H1 (cell line): ENCODE measurements at regions not wholly inside any gene's neighbourhood (a gene's known extent, or its start where the extent isn't known, plus 50 kb on each side); places are given as distances from the start of the nearest gene placed in this dataset.

Experiments
- CTCF ChIA-PET: fragments of 300-600 bp; sonication (Branson Sonifier 250); formaldehyde crosslinking; loops from one replicate; lab custom pipeline; 2021; ENCODE audit not compliant: partially characterized antibody; lab: Charles Lee
- POLR2A ChIA-PET: fragments of 300-600 bp; sonication (Branson Sonifier 250); formaldehyde crosslinking; loops from one replicate; lab custom pipeline; 2021; ENCODE audit warnings: inconsistent platforms; ENCODE audit not compliant: partially characterized antibody; lab: Charles Lee
- DNase-seq, 2 experiments: peaks; one replicate each; pipeline versions ENCODE4 v3.0.0 to v3.0.0-alpha.2; 2010 to 2022; ENCODE audit warnings: low spot score in 2 of 2, low read depth in 1 of 2, mixed read lengths in 1 of 2
- FAIRE-seq: peaks from 2 replicates; lab custom pipeline; 2011; peaks lifted over from hg19 to GRCh38; lab: Jason Lieb, UNC
- H2AFZ ChIP-seq: 2 replicates; pipeline ENCODE4 v1.8.1; 2012; ENCODE audit warnings: low read length, inconsistent platforms
- H2AK5ac ChIP-seq: 2 replicates; pipeline ENCODE4 v1.6.1; 2013; ENCODE audit warnings: low read depth, low read length
- H2BK120ac ChIP-seq: replicated peaks from 2 replicates; pipeline ENCODE3; 2013; ENCODE audit warnings: low read depth, low read length, inconsistent platforms
- H2BK12ac ChIP-seq: 2 replicates; pipeline ENCODE4 v1.6.1; 2013; ENCODE audit warnings: low read depth, low read length
- H2BK15ac ChIP-seq: 2 replicates; pipeline ENCODE4 v1.6.1; 2013; ENCODE audit warnings: low read length
- H2BK20ac ChIP-seq: 2 replicates; pipeline ENCODE4 v1.6.1; 2013; ENCODE audit warnings: low read length
- H2BK5ac ChIP-seq: 2 replicates; pipeline ENCODE4 v1.6.1; 2013; ENCODE audit warnings: low read depth, low read length
- H3K14ac ChIP-seq: 2 replicates; pipeline ENCODE4 v1.6.1; 2013; ENCODE audit warnings: inconsistent platforms; ENCODE audit not compliant: insufficient read length
- H3K18ac ChIP-seq: 2 replicates; pipeline ENCODE4 v1.6.1; 2013; ENCODE audit warnings: low read length; ENCODE audit errors: extremely low read depth
- H3K23ac ChIP-seq: 2 replicates; pipeline ENCODE4 v1.6.1; 2013; ENCODE audit warnings: inconsistent platforms; ENCODE audit not compliant: insufficient read length
- H3K23me2 ChIP-seq: 2 replicates; pipeline ENCODE4 v1.6.1; 2013; ENCODE audit warnings: low read depth, low read length
- H3K27ac ChIP-seq: 2 replicates; pipeline ENCODE4 v1.6.1; 2011; ENCODE audit warnings: low read depth, low read length, inconsistent platforms
- H3K27me3 ChIP-seq, 4 experiments: replicated peaks in 1 of 4; 1 replicate in 1 of 4; 2 replicates in 3 of 4; pipeline versions ENCODE4 v1.6.1 to v1.8.1; 2011 to 2013; ENCODE audit warnings: low read length in 3 of 4, mild to moderate bottlenecking in 3 of 4, inconsistent platforms in 2 of 4, mixed read lengths in 2 of 4, moderate library complexity in 1 of 4; ENCODE audit not compliant: control insufficient read depth in 3 of 4, insufficient read depth in 3 of 4; ENCODE audit errors: extremely low read depth in 1 of 4
- H3K36me3 ChIP-seq, 4 experiments: 2 replicates each; pipeline versions ENCODE4 v1.6.1 to v1.8.1; 2011 to 2013; ENCODE audit warnings: mild to moderate bottlenecking in 4 of 4, low read length in 3 of 4, moderate library complexity in 2 of 4, control low read depth in 1 of 4, inconsistent platforms in 1 of 4; ENCODE audit not compliant: insufficient read depth in 4 of 4, control insufficient read depth in 2 of 4
- H3K4ac ChIP-seq: replicated peaks from 2 replicates; pipeline ENCODE3; 2013; ENCODE audit warnings: low read length, low read depth, mixed read lengths, inconsistent platforms; ENCODE audit not compliant: insufficient read length
- H3K4me1 ChIP-seq, 4 experiments: replicated peaks in 1 of 4; 1 replicate in 1 of 4; 2 replicates in 3 of 4; pipeline versions ENCODE4 v1.6.1 to v1.8.1; 2011 to 2013; ENCODE audit warnings: low read length in 3 of 4, inconsistent platforms in 2 of 4, mixed read lengths in 1 of 4; ENCODE audit not compliant: insufficient read depth in 4 of 4, control insufficient read depth in 3 of 4
- H3K4me2 ChIP-seq, 2 experiments: 2 replicates each; pipeline versions ENCODE4 v1.6.1 to v1.8.1; 2011 to 2013; ENCODE audit warnings: low read depth in 2 of 2, low read length in 2 of 2, control low read depth in 1 of 2, inconsistent platforms in 1 of 2, mild to moderate bottlenecking in 1 of 2; ENCODE audit not compliant: insufficient read depth in 1 of 2
- H3K4me3 ChIP-seq, 4 experiments: fragments of 200-600, 300-600 bp in 1 of 4; sonication (generic), shearing (Covaris generic), sonication (Bioruptor Twin) in 1 of 4; 2 replicates each; pipeline versions ENCODE4 v1.5.1 to v1.8.1; 2011 to 2016; ENCODE audit warnings: low read length in 4 of 4, low read depth in 3 of 4, control low read depth in 2 of 4, inconsistent platforms in 2 of 4, mild to moderate bottlenecking in 2 of 4, mixed read lengths in 1 of 4, moderate library complexity in 1 of 4; ENCODE audit not compliant: insufficient read depth in 2 of 4; ENCODE audit errors: extremely low read depth in 1 of 4
- H3K56ac ChIP-seq: replicated peaks from 2 replicates; pipeline ENCODE3; 2013; ENCODE audit warnings: low read depth, mild to moderate bottlenecking, mixed read lengths, low read length, inconsistent platforms; ENCODE audit not compliant: insufficient read length
- H3K79me1 ChIP-seq: 2 replicates; pipeline ENCODE4 v1.6.1; 2013; ENCODE audit warnings: low read depth, low read length, control low read depth
- H3K79me2 ChIP-seq, 2 experiments: 2 replicates each; pipeline versions ENCODE4 v1.6.1 to v1.8.1; 2012 to 2013; ENCODE audit warnings: low read length in 2 of 2, mild to moderate bottlenecking in 2 of 2, inconsistent platforms in 1 of 2; ENCODE audit not compliant: insufficient read depth in 2 of 2, control insufficient read depth in 1 of 2
- H3K9ac ChIP-seq, 4 experiments: replicated peaks in 1 of 4; 1 replicate in 1 of 4; 2 replicates in 3 of 4; pipeline versions ENCODE4 v1.6.1 to v1.8.1; 2011 to 2013; ENCODE audit warnings: low read depth in 3 of 4, low read length in 3 of 4, control low read depth in 2 of 4, mild to moderate bottlenecking in 2 of 4, moderate library complexity in 2 of 4, inconsistent platforms in 1 of 4; ENCODE audit errors: extremely low read depth in 1 of 4
- H3K9me3 ChIP-seq, 2 experiments: 2 replicates each; pipeline versions ENCODE4 v1.6.1 to v1.8.1; 2012 to 2013; ENCODE audit warnings: mild to moderate bottlenecking in 2 of 2, moderate library complexity in 2 of 2, control low read depth in 1 of 2, inconsistent platforms in 1 of 2, low read depth in 1 of 2, low read length in 1 of 2, mixed read lengths in 1 of 2; ENCODE audit not compliant: insufficient read depth in 2 of 2
- H4K20me1 ChIP-seq, 2 experiments: replicated peaks in 1 of 2; 2 replicates each; pipeline versions ENCODE3 to v1.8.1; 2011 to 2013; ENCODE audit warnings: inconsistent platforms in 2 of 2, low read length in 2 of 2, mild to moderate bottlenecking in 1 of 2; ENCODE audit not compliant: insufficient read depth in 2 of 2, control insufficient read depth in 1 of 2
- H4K5ac ChIP-seq: 2 replicates; pipeline ENCODE4 v1.6.1; 2013; ENCODE audit warnings: low read length, low read depth, mixed read lengths, inconsistent platforms; ENCODE audit not compliant: insufficient read length
- H4K8ac ChIP-seq: 2 replicates; pipeline ENCODE4 v1.8.0; 2013; ENCODE audit warnings: mild to moderate bottlenecking, moderate library complexity, low read length, inconsistent platforms; ENCODE audit not compliant: insufficient read depth; ENCODE audit errors: extremely low read depth
- H4K91ac ChIP-seq: replicated peaks from 2 replicates; pipeline ENCODE3; 2013; ENCODE audit warnings: low read length, mixed read lengths, inconsistent platforms; ENCODE audit not compliant: insufficient read length
- ZNF274 ChIP-seq: IDR thresholded peaks from 2 replicates; pipeline ENCODE4 v1.7.0; 2012; ENCODE audit warnings: low read length, borderline replicate concordance; ENCODE audit errors: extremely low read depth
- WGBS, 2 experiments: shearing (Covaris generic) in 1 of 2; methylation state at CpG; one replicate each; pipeline versions ENCODE4 v1.1.6 to v1.1.7; 2013 to 2015; ENCODE audit warnings: low lambda C conversion rate in 2 of 2, mixed read lengths in 2 of 2, inconsistent platforms in 1 of 2, low coverage in 1 of 2, missing lambda C conversion rate in 1 of 2; ENCODE audit not compliant: insufficient replicate concordance in 2 of 2, insufficient coverage in 1 of 2, insufficient read length in 1 of 2; ENCODE audit errors: extremely low coverage in 1 of 2, missing lambda C conversion rate in 1 of 2; 5-methylcytosine and 5-hydroxymethylcytosine counted together

DNA sequence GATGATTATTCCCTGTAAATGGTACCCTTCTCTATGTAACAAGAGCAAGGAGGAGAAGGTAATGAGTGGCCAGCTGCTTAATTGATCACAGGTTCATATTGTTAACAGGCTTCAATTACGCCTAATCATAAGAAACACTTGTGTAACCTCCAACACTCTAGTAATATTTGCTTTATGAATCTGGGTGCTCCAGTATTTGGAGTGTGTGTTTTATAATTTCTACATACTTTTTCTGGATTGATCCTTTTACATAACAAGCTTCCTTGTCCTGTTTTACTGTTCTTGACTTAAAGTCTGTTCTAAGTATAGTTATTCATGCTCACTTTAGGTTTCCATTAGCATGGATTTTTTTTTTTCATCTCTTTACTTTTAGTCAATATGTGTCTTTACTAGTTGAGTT is 984.2 kb downstream of the AMY1C start:
- H2BK12ac ChIP-seq, result no peak overlapping the region
- H2AK5ac ChIP-seq, result no peak overlapping the region
- no peak overlapping the region for H4K8ac ChIP-seq
- no peak overlapping the region for H3K4me3 ChIP-seq
- H3K18ac ChIP-seq, result no peak overlapping the region
- no peak overlapping the region for H2BK20ac ChIP-seq
- H3K23ac ChIP-seq, result no peak overlapping the region
- no peak overlapping the region for H3K56ac ChIP-seq
- H3K9me3 ChIP-seq, result no peaks in the 10 kb centered on the region
- no peaks in the 10 kb centered on the region for H3K23me2 ChIP-seq
- H2BK120ac ChIP-seq, result no peak overlapping the region
- no peak overlapping the region for H4K91ac ChIP-seq
- no peaks in the 10 kb centered on the region for H3K79me1 ChIP-seq
- H3K36me3 ChIP-seq, result no peaks in the 10 kb centered on the region
- H2AFZ ChIP-seq, result no peak overlapping the region
- H4K5ac ChIP-seq, result no peak overlapping the region
- 95% methylated on average over 1 of the region's 1 CpG; no CpG with 5 or more reads in 1 of the 2 experiments for WGBS, 2 experiments
- H4K20me1 ChIP-seq, result no peaks in the 10 kb centered on the region
- no peak overlapping the region for H3K27ac ChIP-seq
- DNase-seq (no peak), FAIRE-seq (no peak)
- no peak overlapping the region for H2BK15ac ChIP-seq
- no peaks in the 10 kb centered on the region for H3K27me3 ChIP-seq
- no peak overlapping the region for H3K14ac ChIP-seq
- no peak overlapping the region for H3K9ac ChIP-seq
- no peak overlapping the region for H3K4me2 ChIP-seq
- ChIA-PET POLR2A (no interaction called here), CTCF (no interaction called here)
- H2BK5ac ChIP-seq, result no peak overlapping the region
- TF ChIP-seq ZNF274, result no peak
- no peaks in the 10 kb centered on the region for H3K79me2 ChIP-seq
- no peak overlapping the region for H3K4ac ChIP-seq
- no peaks in the 10 kb centered on the region for H3K4me1 ChIP-seq
